ENCODE measurements at regions not wholly inside any gene's neighbourhood (a gene's known extent, or its start where the extent isn't known, plus 50 kb on each side); places are given as distances from the start of the nearest gene placed in this dataset.

DNA sequence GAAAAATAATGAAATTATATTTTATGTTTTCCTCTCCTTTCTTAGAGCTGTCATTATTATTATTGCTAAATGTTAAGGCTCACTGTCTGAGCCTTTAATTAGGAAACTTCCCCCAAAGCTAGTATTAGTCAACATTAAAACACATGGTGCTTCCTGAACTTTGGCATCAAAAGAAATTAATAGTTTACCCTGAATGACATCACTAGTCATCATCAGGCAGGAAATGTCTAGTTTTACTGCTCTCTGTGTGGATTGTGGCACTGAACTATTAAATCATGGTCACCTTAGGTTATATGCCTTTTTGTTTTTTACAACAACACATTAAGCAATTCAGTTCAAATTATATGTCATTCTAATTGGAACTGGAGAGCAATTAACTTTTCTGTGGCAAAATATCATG lies 595.5 kb downstream of the SLITRK1 start:
- TF ChIP-seq, protein P1, sequence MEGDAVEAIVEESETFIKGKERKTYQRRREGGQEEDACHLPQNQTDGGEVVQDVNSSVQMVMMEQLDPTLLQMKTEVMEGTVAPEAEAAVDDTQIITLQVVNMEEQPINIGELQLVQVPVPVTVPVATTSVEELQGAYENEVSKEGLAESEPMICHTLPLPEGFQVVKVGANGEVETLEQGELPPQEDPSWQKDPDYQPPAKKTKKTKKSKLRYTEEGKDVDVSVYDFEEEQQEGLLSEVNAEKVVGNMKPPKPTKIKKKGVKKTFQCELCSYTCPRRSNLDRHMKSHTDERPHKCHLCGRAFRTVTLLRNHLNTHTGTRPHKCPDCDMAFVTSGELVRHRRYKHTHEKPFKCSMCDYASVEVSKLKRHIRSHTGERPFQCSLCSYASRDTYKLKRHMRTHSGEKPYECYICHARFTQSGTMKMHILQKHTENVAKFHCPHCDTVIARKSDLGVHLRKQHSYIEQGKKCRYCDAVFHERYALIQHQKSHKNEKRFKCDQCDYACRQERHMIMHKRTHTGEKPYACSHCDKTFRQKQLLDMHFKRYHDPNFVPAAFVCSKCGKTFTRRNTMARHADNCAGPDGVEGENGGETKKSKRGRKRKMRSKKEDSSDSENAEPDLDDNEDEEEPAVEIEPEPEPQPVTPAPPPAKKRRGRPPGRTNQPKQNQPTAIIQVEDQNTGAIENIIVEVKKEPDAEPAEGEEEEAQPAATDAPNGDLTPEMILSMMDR (IDR thresholded peaks at IDR 0.05; ENCODE audit: low read depth, low read length) = no peak
- no peak overlapping the region for H3K4me3 ChIP-seq (ENCODE audit: low read depth, low read length)

DNA sequence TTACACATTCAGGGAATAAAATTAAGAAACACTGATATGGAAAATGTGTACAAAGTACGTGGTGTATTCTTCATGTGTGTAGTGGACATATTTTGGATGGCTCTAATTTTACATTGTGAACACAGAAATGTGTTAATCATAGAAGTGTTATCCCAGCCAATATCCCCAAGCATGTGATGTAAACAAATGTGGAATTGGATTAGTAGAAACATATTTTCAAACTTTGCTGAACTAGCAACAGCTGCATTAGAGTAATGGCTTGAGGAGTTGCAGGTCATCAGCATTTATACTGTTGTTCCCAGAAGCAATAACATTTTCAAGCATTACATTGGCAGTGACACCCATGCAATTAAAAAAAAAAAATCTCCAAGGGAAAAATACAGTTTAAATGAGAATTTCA lies 600.6 kb downstream of the SLITRK1 start:
- TF ChIP-seq, protein P1 (IDR thresholded peaks at IDR 0.05; ENCODE audit: low read depth, low read length) = no peak
- no peak overlapping the region for H3K4me3 ChIP-seq (ENCODE audit: low read depth, low read length)

DNA sequence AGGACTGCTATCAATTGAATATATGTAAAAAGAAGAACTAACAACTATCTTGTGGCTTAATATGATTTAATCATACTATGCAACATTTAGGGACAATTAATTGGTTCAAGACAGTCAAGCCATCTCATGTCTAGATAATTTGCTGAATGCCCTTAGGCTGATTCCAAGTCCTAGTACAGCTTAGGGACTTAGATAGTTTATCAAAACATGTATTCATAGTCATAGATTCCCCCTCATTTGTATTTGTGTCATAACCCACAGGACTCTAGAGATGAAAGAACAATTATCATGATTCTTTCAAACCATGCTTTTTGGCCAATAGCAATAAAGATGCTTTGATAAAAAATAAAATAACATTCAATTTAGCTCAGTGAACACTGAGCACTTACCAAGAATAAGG lies 607.6 kb downstream of the SLITRK1 start:
- TF ChIP-seq, protein P1 (IDR thresholded peaks at IDR 0.05; ENCODE audit: low read depth, low read length) = no peak
- no peak overlapping the region for H3K4me3 ChIP-seq (ENCODE audit: low read depth, low read length)

DNA sequence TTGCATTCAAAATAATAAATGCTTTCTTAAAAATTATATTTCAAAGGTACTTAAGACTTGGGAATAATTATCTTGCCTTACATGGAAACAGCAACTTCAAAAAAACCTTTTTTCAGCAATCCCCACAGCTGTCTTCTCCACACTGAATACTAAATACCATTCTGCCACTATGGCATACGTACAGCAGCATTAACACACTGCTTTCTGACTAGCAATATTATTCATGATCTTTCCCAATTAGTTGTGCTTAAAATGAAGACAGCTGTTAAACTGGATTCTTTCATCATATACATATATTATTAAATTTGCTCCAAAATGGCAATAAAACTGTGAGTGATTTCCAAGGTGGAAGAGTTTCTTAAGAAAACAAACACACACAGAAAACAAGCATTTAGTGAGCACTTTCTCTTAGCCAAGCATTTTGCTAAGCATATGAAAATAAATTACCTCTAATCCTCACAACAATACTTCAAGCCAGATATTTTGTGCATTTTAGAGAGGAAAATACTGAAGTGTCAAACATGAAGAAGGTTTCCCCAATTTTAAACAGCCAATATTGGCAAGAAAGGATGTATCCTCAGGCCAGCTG lies 609.5 kb downstream of the SLITRK1 start:
- TF ChIP-seq, protein P1 (IDR thresholded peaks at IDR 0.05; ENCODE audit: low read depth, low read length) = no peak
- H3K4me3 ChIP-seq (ENCODE audit: low read depth, low read length) = no peak overlapping the region

DNA sequence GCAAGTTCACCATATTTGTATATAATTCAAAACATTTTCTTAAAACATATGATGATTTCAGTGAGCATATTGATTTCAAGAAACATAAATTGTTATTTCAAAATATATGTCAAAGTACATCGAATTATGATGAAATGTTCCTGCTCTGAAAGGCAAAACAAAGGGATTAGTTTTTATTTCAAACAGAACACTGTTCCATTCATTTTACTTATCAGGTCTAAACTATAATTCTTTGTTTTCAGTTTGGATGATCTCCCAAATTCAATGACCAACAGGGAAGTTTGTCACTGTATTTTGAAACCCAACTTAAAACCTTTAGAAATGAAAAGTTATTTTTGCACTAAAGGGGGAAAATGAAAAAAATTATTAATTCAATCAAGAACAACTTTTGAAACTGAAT lies 610.2 kb downstream of the SLITRK1 start:
- TF ChIP-seq, protein P1 (IDR thresholded peaks at IDR 0.05; ENCODE audit: low read depth, low read length) = no peak
- H3K4me3 ChIP-seq (ENCODE audit: low read depth, low read length) = no peak overlapping the region

DNA sequence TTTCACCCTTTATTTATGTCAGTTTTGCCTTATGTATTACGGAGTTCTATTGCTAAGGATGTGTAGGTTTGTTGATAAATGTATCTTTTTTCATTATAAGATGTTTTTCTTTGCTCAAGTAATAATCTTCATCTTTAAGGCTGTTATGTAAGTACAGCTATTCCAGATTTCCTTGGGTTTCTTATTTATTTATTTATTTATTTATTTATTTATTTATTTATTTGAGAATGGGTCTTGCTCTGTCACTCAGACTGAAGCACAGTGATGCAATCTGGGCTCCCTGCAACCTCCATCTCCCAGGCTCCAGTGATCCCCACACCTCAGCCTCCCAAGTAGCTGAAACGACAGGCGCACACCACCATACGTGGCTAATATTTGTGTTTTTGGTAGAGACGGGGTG lies 617.0 kb downstream of the SLITRK1 start:
- no peak overlapping the region for H3K4me3 ChIP-seq (ENCODE audit: low read depth, low read length)
- TF ChIP-seq, protein P1 (IDR thresholded peaks at IDR 0.05; ENCODE audit: low read depth, low read length) = no peak

DNA sequence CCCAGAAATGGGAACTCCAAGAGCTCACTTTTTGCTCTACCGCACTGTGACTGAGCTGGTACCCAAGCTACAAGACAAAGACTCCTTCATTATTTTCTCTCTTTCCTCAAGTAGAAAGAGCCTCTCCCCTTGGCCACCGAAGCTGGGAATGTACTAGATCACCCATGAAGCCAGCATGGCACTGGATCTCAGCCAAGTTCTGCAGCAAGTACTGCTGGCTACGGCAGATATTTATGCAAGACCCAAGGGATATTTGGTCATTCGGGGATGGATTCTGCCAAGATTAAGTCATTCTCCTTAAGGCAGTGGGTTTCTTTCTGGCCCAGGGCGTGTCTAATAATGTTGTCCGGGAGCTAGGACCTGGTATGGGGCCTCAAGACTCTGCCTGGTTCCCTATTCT lies 633.5 kb downstream of the SLITRK1 start:
- no peak overlapping the region for H3K4me3 ChIP-seq (ENCODE audit: low read depth, low read length)
- TF ChIP-seq, protein P1 (IDR thresholded peaks at IDR 0.05; ENCODE audit: low read depth, low read length) = no peak

All from WI38 (cell line).